ENCODE measurements at regions not wholly inside any gene's neighbourhood (a gene's known extent, or its start where the extent isn't known, plus 50 kb on each side); places are given as distances from the start of the nearest gene placed in this dataset.
"Not testable (repeated sequence)": the region's sequence is repeated elsewhere in the genome, so short reads cannot be mapped to it uniquely, and the experiment has no call there.

DNA sequence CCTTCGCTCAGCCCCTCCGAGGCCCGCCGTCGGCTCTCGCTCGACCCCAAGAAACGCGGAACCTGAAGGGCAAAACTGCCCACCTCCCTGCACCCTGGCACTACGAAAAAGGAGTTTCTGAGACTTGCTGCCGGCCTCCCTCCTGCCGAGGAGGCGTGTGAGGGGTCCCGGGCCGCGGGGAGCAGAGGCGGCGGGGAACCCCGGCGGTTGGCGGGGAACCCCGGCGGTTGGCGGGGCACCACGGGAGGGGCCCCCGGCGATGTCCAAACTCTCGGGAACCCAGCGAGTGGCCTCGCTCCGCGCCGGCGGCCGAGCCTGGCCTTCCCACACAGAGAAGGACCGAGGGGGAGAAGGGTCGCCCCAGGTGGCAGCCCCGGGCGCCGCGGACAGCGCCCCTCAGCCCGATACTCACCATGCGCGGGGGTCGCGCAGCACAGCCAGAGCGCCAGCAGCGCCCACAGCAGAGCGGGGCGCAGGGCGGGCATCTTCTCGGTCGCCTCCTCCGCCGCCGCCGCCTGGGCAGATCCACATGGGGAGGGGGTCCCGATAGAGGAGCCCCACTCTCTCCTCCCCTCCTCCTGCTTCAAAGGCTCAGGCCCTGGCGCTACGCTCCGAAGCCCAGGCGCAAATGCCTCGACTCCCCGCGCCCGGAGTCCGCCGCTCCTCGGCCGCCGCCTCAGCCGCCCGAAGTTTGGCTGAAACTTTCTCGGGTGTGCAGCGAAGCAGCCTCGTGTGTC, 69.4 kb upstream of the NUDT4B start:
- H3K27me3 Mint-ChIP-seq; H3K9me3 Mint-ChIP-seq (ENCODE audit: insufficient read depth); H3K4me1 Mint-ChIP-seq; CTCF ChIA-PET; H4K20me1 ChIP-seq (ENCODE audit: control insufficient read depth, insufficient read depth, low read length, poor library complexity, severe bottlenecking); POLR2A ChIA-PET; H3K79me2 ChIP-seq (ENCODE audit: control insufficient read depth, insufficient read depth, low read length); H2AFZ ChIP-seq (ENCODE audit: insufficient read depth, low read depth, low read length, poor library complexity, severe bottlenecking); H3K27ac ChIP-seq (ENCODE audit: low read length in 2 of 2); H3K4me1 ChIP-seq (ENCODE audit: control insufficient read depth in 2 of 2, insufficient read depth in 2 of 2, low read length in 2 of 2); H3K27me3 ChIP-seq (replicated peaks in 1 of 4; ENCODE audit: control extremely low read depth in 1 of 4, control insufficient read depth in 3 of 4, insufficient read depth in 4 of 4, low read length in 3 of 4); H3K4me3 Mint-ChIP-seq; H3K9me3 ChIP-seq (ENCODE audit: control extremely low read depth in 1 of 3, control insufficient read depth in 2 of 3, insufficient read depth in 1 of 3, low read length in 2 of 3); intact Hi-C loops (cut with micrococcal nuclease); H3K36me3 ChIP-seq (replicated peaks in 1 of 2; ENCODE audit: control extremely low read depth in 1 of 2, control insufficient read depth in 1 of 2, extremely low read depth in 1 of 2, insufficient read depth in 2 of 2, low read length in 1 of 2); H3K27ac Mint-ChIP-seq: not testable (repeated sequence)
- DNase-seq, result peak; percentile 70
- ATAC-seq (ENCODE audit: low read depth), result peak; percentile 28
- Histone ChIP-seq H3K4me2 (replicated peaks; ENCODE audit: low read depth, low read length, poor library complexity, severe bottlenecking) (peak overlapping the region; percentile 49), H3K4me3 (ENCODE audit: control extremely low read depth in 1 of 5, extremely low read depth in 1 of 5, insufficient read depth in 1 of 5, low read depth in 2 of 5, low read length in 4 of 5) (peak overlapping the region in 3 of 5 experiments; percentile 49 to 56 (median 52)), H3K9ac (ENCODE audit: low read length) (peak overlapping the region; percentile 49)
- no CpG with 5 or more reads among the region's 77 CpGs for WGBS (ENCODE audit: insufficient coverage)

- H3K27ac ChIP-seq (ENCODE audit: low read length in 2 of 2); CTCF ChIA-PET; DNase-seq; intact Hi-C loops (cut with micrococcal nuclease); H3K36me3 ChIP-seq (replicated peaks in 1 of 2; ENCODE audit: control extremely low read depth in 1 of 2, control insufficient read depth in 1 of 2, extremely low read depth in 1 of 2, insufficient read depth in 2 of 2, low read length in 1 of 2); H3K4me1 Mint-ChIP-seq; H3K27me3 Mint-ChIP-seq; POLR2A ChIA-PET; H3K79me2 ChIP-seq (ENCODE audit: control insufficient read depth, insufficient read depth, low read length); H3K9me3 ChIP-seq (ENCODE audit: control extremely low read depth in 1 of 3, control insufficient read depth in 2 of 3, insufficient read depth in 1 of 3, low read length in 2 of 3); H3K9me3 Mint-ChIP-seq (ENCODE audit: insufficient read depth); H3K27ac Mint-ChIP-seq; H3K27me3 ChIP-seq (replicated peaks in 1 of 4; ENCODE audit: control extremely low read depth in 1 of 4, control insufficient read depth in 3 of 4, insufficient read depth in 4 of 4, low read length in 3 of 4); H4K20me1 ChIP-seq (ENCODE audit: control insufficient read depth, insufficient read depth, low read length, poor library complexity, severe bottlenecking); H3K9ac ChIP-seq (ENCODE audit: low read length); H3K4me1 ChIP-seq (ENCODE audit: control insufficient read depth in 2 of 2, insufficient read depth in 2 of 2, low read length in 2 of 2); H2AFZ ChIP-seq (ENCODE audit: insufficient read depth, low read depth, low read length, poor library complexity, severe bottlenecking); H3K4me3 Mint-ChIP-seq; H3K4me2 ChIP-seq (replicated peaks; ENCODE audit: low read depth, low read length, poor library complexity, severe bottlenecking): not testable (repeated sequence)
- WGBS (ENCODE audit: insufficient coverage), result no CpG with 5 or more reads among the region's 37 CpGs
- peak overlapping the region in 1 of 5 experiments; percentile 49 for H3K4me3 ChIP-seq (ENCODE audit: control extremely low read depth in 1 of 5, extremely low read depth in 1 of 5, insufficient read depth in 1 of 5, low read depth in 2 of 5, low read length in 4 of 5)
- ATAC-seq (ENCODE audit: low read depth), result peak; percentile 88
Measured at GRCh38 chr1:148679787-148680326, 68.7 kb upstream of the NUDT4B start.

DNA sequence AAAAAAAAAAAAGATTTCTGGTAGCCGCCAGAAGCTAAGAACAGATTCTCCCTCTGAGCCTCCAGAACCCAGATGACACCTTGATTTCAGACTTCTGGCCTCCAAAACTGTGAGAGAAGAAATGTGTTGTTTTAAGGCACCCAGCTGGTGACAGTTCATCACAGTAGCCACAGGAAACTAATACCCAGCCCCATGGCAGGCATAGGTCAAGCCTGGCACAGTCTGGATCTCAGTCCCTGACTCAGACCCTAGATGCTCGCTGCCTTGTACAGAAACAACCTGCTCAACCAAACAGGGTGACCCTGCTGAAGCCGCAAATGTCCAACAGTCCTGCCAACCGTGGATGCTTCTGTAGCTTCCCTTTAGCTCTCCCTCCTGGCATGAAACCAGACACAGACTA, 61.8 kb upstream of the NUDT4B start:
- H3K9me3 Mint-ChIP-seq (ENCODE audit: insufficient read depth); POLR2A ChIA-PET; H3K4me3 ChIP-seq (ENCODE audit: control extremely low read depth in 1 of 5, extremely low read depth in 1 of 5, insufficient read depth in 1 of 5, low read depth in 2 of 5, low read length in 4 of 5); H3K79me2 ChIP-seq (ENCODE audit: control insufficient read depth, insufficient read depth, low read length); H3K9ac ChIP-seq (ENCODE audit: low read length); ATAC-seq (ENCODE audit: low read depth); H3K36me3 ChIP-seq (replicated peaks in 1 of 2; ENCODE audit: control extremely low read depth in 1 of 2, control insufficient read depth in 1 of 2, extremely low read depth in 1 of 2, insufficient read depth in 2 of 2, low read length in 1 of 2); H3K9me3 ChIP-seq (ENCODE audit: control extremely low read depth in 1 of 3, control insufficient read depth in 2 of 3, insufficient read depth in 1 of 3, low read length in 2 of 3); H3K27ac Mint-ChIP-seq; H3K4me1 Mint-ChIP-seq; H3K27me3 Mint-ChIP-seq; H3K27me3 ChIP-seq (replicated peaks in 1 of 4; ENCODE audit: control extremely low read depth in 1 of 4, control insufficient read depth in 3 of 4, insufficient read depth in 4 of 4, low read length in 3 of 4); H3K4me1 ChIP-seq (ENCODE audit: control insufficient read depth in 2 of 2, insufficient read depth in 2 of 2, low read length in 2 of 2); H2AFZ ChIP-seq (ENCODE audit: insufficient read depth, low read depth, low read length, poor library complexity, severe bottlenecking); H3K4me3 Mint-ChIP-seq; intact Hi-C loops (cut with micrococcal nuclease); H3K4me2 ChIP-seq (replicated peaks; ENCODE audit: low read depth, low read length, poor library complexity, severe bottlenecking); H4K20me1 ChIP-seq (ENCODE audit: control insufficient read depth, insufficient read depth, low read length, poor library complexity, severe bottlenecking); H3K27ac ChIP-seq (ENCODE audit: low read length in 2 of 2); DNase-seq; CTCF ChIA-PET: not testable (repeated sequence)
- no CpG with 5 or more reads among the region's 4 CpGs for WGBS (ENCODE audit: insufficient coverage)

- H3K27me3 ChIP-seq (replicated peaks in 1 of 4; ENCODE audit: control extremely low read depth in 1 of 4, control insufficient read depth in 3 of 4, insufficient read depth in 4 of 4, low read length in 3 of 4); H3K79me2 ChIP-seq (ENCODE audit: control insufficient read depth, insufficient read depth, low read length); H3K27ac Mint-ChIP-seq; H3K4me1 ChIP-seq (ENCODE audit: control insufficient read depth in 2 of 2, insufficient read depth in 2 of 2, low read length in 2 of 2); H3K27me3 Mint-ChIP-seq; H4K20me1 ChIP-seq (ENCODE audit: control insufficient read depth, insufficient read depth, low read length, poor library complexity, severe bottlenecking); H3K36me3 ChIP-seq (replicated peaks in 1 of 2; ENCODE audit: control extremely low read depth in 1 of 2, control insufficient read depth in 1 of 2, extremely low read depth in 1 of 2, insufficient read depth in 2 of 2, low read length in 1 of 2); ATAC-seq (ENCODE audit: low read depth); H3K9me3 ChIP-seq (ENCODE audit: control extremely low read depth in 1 of 3, control insufficient read depth in 2 of 3, insufficient read depth in 1 of 3, low read length in 2 of 3); H3K27ac ChIP-seq (ENCODE audit: low read length in 2 of 2); intact Hi-C loops (cut with micrococcal nuclease); POLR2A ChIA-PET; CTCF ChIA-PET; H3K9ac ChIP-seq (ENCODE audit: low read length); H3K9me3 Mint-ChIP-seq (ENCODE audit: insufficient read depth); H3K4me1 Mint-ChIP-seq; H3K4me2 ChIP-seq (replicated peaks; ENCODE audit: low read depth, low read length, poor library complexity, severe bottlenecking); DNase-seq; H2AFZ ChIP-seq (ENCODE audit: insufficient read depth, low read depth, low read length, poor library complexity, severe bottlenecking); H3K4me3 ChIP-seq (ENCODE audit: control extremely low read depth in 1 of 5, extremely low read depth in 1 of 5, insufficient read depth in 1 of 5, low read depth in 2 of 5, low read length in 4 of 5); H3K4me3 Mint-ChIP-seq: not testable (repeated sequence)
- no CpG with 5 or more reads among the region's 2 CpGs for WGBS (ENCODE audit: insufficient coverage)
Measured at GRCh38 chr1:148687376-148687775, 61.2 kb upstream of the NUDT4B start.

Data from B cell (primary cell).